ENCODE measurements at regions not wholly inside any gene's neighbourhood (a gene's known extent, or its start where the extent isn't known, plus 50 kb on each side); places are given as distances from the start of the nearest gene placed in this dataset.
"Not testable (repeated sequence)": the region's sequence is repeated elsewhere in the genome, so short reads cannot be mapped to it uniquely, and the experiment has no call there.

GRCh38 chr7:41550046-41550445 lies 152.8 kb downstream of the INHBA start:
- H3K9me3 ChIP-seq (ENCODE audit: insufficient read depth in 2 of 2, low read depth in 1 of 2, low read length in 1 of 2); H3K4me3 ChIP-seq (ENCODE audit: extremely low read depth in 1 of 4, insufficient read depth in 2 of 4, low read depth in 3 of 4, low read length in 4 of 4); H3K79me2 ChIP-seq (ENCODE audit: control insufficient read depth in 1 of 2, insufficient read depth in 2 of 2, low read length in 2 of 2); H3K23me2 ChIP-seq (ENCODE audit: low read depth, low read length); DNase-seq (ENCODE audit: low read depth in 1 of 2, low spot score in 2 of 2); H2AFZ ChIP-seq (ENCODE audit: low read length); H3K18ac ChIP-seq (ENCODE audit: extremely low read depth, low read length); H2BK12ac ChIP-seq (ENCODE audit: low read depth, low read length); H4K20me1 ChIP-seq (replicated peaks in 1 of 2; ENCODE audit: control insufficient read depth in 1 of 2, insufficient read depth in 2 of 2, low read length in 2 of 2); H3K14ac ChIP-seq (ENCODE audit: insufficient read length); H2AK5ac ChIP-seq (ENCODE audit: low read depth, low read length); H2BK120ac ChIP-seq (replicated peaks; ENCODE audit: low read depth, low read length); H4K8ac ChIP-seq (ENCODE audit: extremely low read depth, insufficient read depth, low read length); H3K56ac ChIP-seq (replicated peaks; ENCODE audit: insufficient read length, low read depth, low read length); H3K4ac ChIP-seq (replicated peaks; ENCODE audit: insufficient read length, low read depth, low read length); H3K27me3 ChIP-seq (replicated peaks in 1 of 4; ENCODE audit: control insufficient read depth in 3 of 4, extremely low read depth in 1 of 4, insufficient read depth in 3 of 4, low read length in 3 of 4); CTCF ChIA-PET (ENCODE audit: partially characterized antibody); H3K23ac ChIP-seq (ENCODE audit: insufficient read length); POLR2A ChIA-PET (ENCODE audit: partially characterized antibody); H4K5ac ChIP-seq (ENCODE audit: insufficient read length, low read depth, low read length); H3K79me1 ChIP-seq (ENCODE audit: low read depth, low read length); H2BK15ac ChIP-seq (ENCODE audit: low read length); H2BK20ac ChIP-seq (ENCODE audit: low read length); H3K36me3 ChIP-seq (ENCODE audit: control insufficient read depth in 2 of 4, insufficient read depth in 4 of 4, low read length in 3 of 4); H4K91ac ChIP-seq (replicated peaks; ENCODE audit: insufficient read length, low read length); H3K4me2 ChIP-seq (ENCODE audit: insufficient read depth in 1 of 2, low read depth in 2 of 2, low read length in 2 of 2); H2BK5ac ChIP-seq (ENCODE audit: low read depth, low read length); H3K27ac ChIP-seq (ENCODE audit: low read depth, low read length); FAIRE-seq; H3K4me1 ChIP-seq (replicated peaks in 1 of 4; ENCODE audit: control insufficient read depth in 3 of 4, insufficient read depth in 4 of 4, low read length in 3 of 4); H3K9ac ChIP-seq (replicated peaks in 1 of 4; ENCODE audit: extremely low read depth in 1 of 4, low read depth in 3 of 4, low read length in 3 of 4): not testable (repeated sequence)
